CD14-positive monocyte (primary cell): ENCODE measurements at regions not wholly inside any gene's neighbourhood (a gene's known extent, or its start where the extent isn't known, plus 50 kb on each side); places are given as distances from the start of the nearest gene placed in this dataset.

ENCODE experiments used
- DNase-seq, 3 donors: peaks; one replicate each; pipeline ENCODE4 v3.0.0-alpha.2; 2011 to 2022
- H2AFZ ChIP-seq: 2 replicates; pipeline ENCODE4 v1.6.0; 2012; ENCODE audit warnings: mild to moderate bottlenecking, low read depth, low read length, inconsistent platforms; ENCODE audit not compliant: insufficient read depth, poor library complexity, severe bottlenecking
- H3K27ac ChIP-seq, 2 donors: 1 replicate in 1 of 2; 2 replicates in 1 of 2; pipeline ENCODE4 v1.5.1; 2012 to 2013; ENCODE audit warnings: low read length in 2 of 2, control low read depth in 1 of 2, inconsistent platforms in 1 of 2, low read depth in 1 of 2, mild to moderate bottlenecking in 1 of 2
- H3K27me3 ChIP-seq, 2 donors: one replicate each; pipeline versions ENCODE4 v1.6.0 to v1.6.1; 2011 to 2013; ENCODE audit warnings: low read length in 2 of 2; ENCODE audit not compliant: control insufficient read depth in 2 of 2, insufficient read depth in 2 of 2
- H3K36me3 ChIP-seq, 2 donors: replicated peaks in 1 of 2; 1 replicate in 1 of 2; 2 replicates in 1 of 2; pipeline versions ENCODE4 v1.5.1 to v1.6.1; 2012 to 2013; ENCODE audit warnings: low read length in 2 of 2, control low read depth in 1 of 2, inconsistent platforms in 1 of 2, mild to moderate bottlenecking in 1 of 2; ENCODE audit not compliant: insufficient read depth in 2 of 2, control insufficient read depth in 1 of 2
- H3K4me1 ChIP-seq, 2 donors: 1 replicate in 1 of 2; 2 replicates in 1 of 2; pipeline versions ENCODE4 v1.5.1 to v1.6.1; 2012 to 2013; ENCODE audit warnings: low read length in 2 of 2, control low read depth in 1 of 2, inconsistent platforms in 1 of 2, mild to moderate bottlenecking in 1 of 2, moderate library complexity in 1 of 2; ENCODE audit not compliant: insufficient read depth in 2 of 2, control insufficient read depth in 1 of 2
- H3K4me2 ChIP-seq: replicated peaks from 2 replicates; pipeline ENCODE3; 2012; ENCODE audit warnings: low read length, moderate library complexity, mild to moderate bottlenecking; ENCODE audit not compliant: poor library complexity, severe bottlenecking; ENCODE audit errors: extremely low read depth
- H3K4me3 ChIP-seq, 3 experiments: fragments of 200-600 bp in 1 of 3; sonication (generic) in 1 of 3; replicated peaks in 1 of 3; 1 replicate in 2 of 3; 2 replicates in 1 of 3; pipeline ENCODE4 v1.5.1; 2011 to 2013; ENCODE audit warnings: low read length in 3 of 3, mild to moderate bottlenecking in 3 of 3, control low read depth in 2 of 3, low read depth in 2 of 3, inconsistent platforms in 1 of 3, moderate library complexity in 1 of 3
- H3K79me2 ChIP-seq: 2 replicates; pipeline ENCODE4 v1.6.0; 2012; ENCODE audit warnings: mild to moderate bottlenecking, control low read depth, inconsistent platforms, low read length, moderate library complexity; ENCODE audit not compliant: insufficient read depth
- H3K9ac ChIP-seq: 2 replicates; pipeline ENCODE4 v1.6.0; 2017; ENCODE audit warnings: low read length, mild to moderate bottlenecking; ENCODE audit not compliant: insufficient read depth, poor library complexity, severe bottlenecking
- H3K9me3 ChIP-seq, 2 donors: replicated peaks in 1 of 2; 1 replicate in 1 of 2; 2 replicates in 1 of 2; pipeline versions ENCODE4 v1.5.1 to v1.6.1; 2012 to 2013; ENCODE audit warnings: low read length in 2 of 2, control low read depth in 1 of 2; ENCODE audit not compliant: control insufficient read depth in 1 of 2, insufficient read depth in 1 of 2
- H4K20me1 ChIP-seq: 2 replicates; pipeline ENCODE4 v1.6.0; 2012; ENCODE audit warnings: mild to moderate bottlenecking, low read length, control low read depth, moderate library complexity; ENCODE audit not compliant: insufficient read depth
- H3K27ac Mint-ChIP-seq, 7 donors: one replicate each; pipeline ENCODE4 v1.8.0; 2020; ENCODE audit warnings: mild to moderate bottlenecking in 7 of 7, mixed read lengths in 7 of 7, moderate library complexity in 6 of 7, inconsistent platforms in 2 of 7
- H3K27me3 Mint-ChIP-seq, 3 donors: one replicate each; pipeline ENCODE4 v1.8.0; 2021 to 2022; ENCODE audit warnings: low read depth in 3 of 3, mild to moderate bottlenecking in 3 of 3, mixed read lengths in 3 of 3, moderate library complexity in 3 of 3, inconsistent platforms in 1 of 3
- H3K36me3 Mint-ChIP-seq, 2 donors: one replicate each; pipeline ENCODE4 v1.8.0; 2020; ENCODE audit warnings: mixed read lengths in 2 of 2, inconsistent platforms in 1 of 2, mild to moderate bottlenecking in 1 of 2
- H3K4me1 Mint-ChIP-seq: one replicate; pipeline ENCODE4 v1.8.0; 2020; ENCODE audit warnings: mild to moderate bottlenecking, mixed read lengths
- H3K4me3 Mint-ChIP-seq, 2 donors: one replicate each; pipeline ENCODE4 v1.8.0; 2020; ENCODE audit warnings: mild to moderate bottlenecking in 2 of 2, mixed read lengths in 2 of 2, moderate library complexity in 1 of 2
- H3K9me3 Mint-ChIP-seq, 7 donors: one replicate each; pipeline ENCODE4 v1.8.0; 2020 to 2022; ENCODE audit warnings: mixed read lengths in 7 of 7, mild to moderate bottlenecking in 6 of 7, moderate library complexity in 6 of 7, inconsistent platforms in 2 of 7
- CTCF ChIP-seq: fragments of 200-600 bp; IDR thresholded peaks from one replicate; pipeline ENCODE4 v1.8.0; 2022; ENCODE audit warnings: antibody characterized with exemption, mild to moderate bottlenecking
- WGBS: methylation state at CpG from one replicate; pipeline ENCODE4 v1.1.5; 2013; ENCODE audit warnings: missing lambda C conversion rate; ENCODE audit not compliant: insufficient coverage; 5-methylcytosine and 5-hydroxymethylcytosine counted together
- intact Hi-C, 2 donors: fragments of 100-400 bp; cut with micrococcal nuclease; formaldehyde crosslinking; loops; one replicate each; pipeline versions ENCODE4 v1.15.0 to v1.15.1; 2023

- no peak overlapping the region for H3K9ac ChIP-seq
- Mint-ChIP-seq H3K27me3 (no peaks in the 10 kb centered on the region), H3K4me1 (no peaks in the 10 kb centered on the region), H3K4me3 (no peak overlapping the region), H3K27ac (no peak overlapping the region), H3K36me3 (no peaks in the 10 kb centered on the region), H3K9me3 (peaks cover 2 to 21% (median 7%) of the 10 kb centered on the region in 7 donors)
- no peaks in the 10 kb centered on the region for H4K20me1 ChIP-seq
- H3K27me3 ChIP-seq = no peaks in the 10 kb centered on the region
- H3K36me3 ChIP-seq = no peaks in the 10 kb centered on the region
- no peak overlapping the region for H3K4me3 ChIP-seq
- H3K79me2 ChIP-seq = no peaks in the 10 kb centered on the region
- no peaks in the 10 kb centered on the region for H3K4me1 ChIP-seq
- H3K4me2 ChIP-seq = no peak overlapping the region
- H2AFZ ChIP-seq = no peak overlapping the region
- DNase-seq = no peak
- TF ChIP-seq CTCF = no peak
- intact Hi-C loops = no loop called here
- H3K27ac ChIP-seq = no peak overlapping the region
- H3K9me3 ChIP-seq = peaks cover 8 to 24% of the 10 kb centered on the region in 2 donors
Measured at GRCh38 chr21:16755061-16755460, 757.8 kb upstream of the CXADR start.

- WGBS = 57% methylated on average over 1 of the region's 2 CpGs
- Histone ChIP-seq H2AFZ (no peak overlapping the region), H3K27ac (no peak overlapping the region), H4K20me1 (no peaks in the 10 kb centered on the region), H3K9ac (no peak overlapping the region), H3K36me3 (no peaks in the 10 kb centered on the region), H3K27me3 (no peaks in the 10 kb centered on the region), H3K4me2 (no peak overlapping the region), H3K4me3 (no peak overlapping the region), H3K9me3 (peaks cover 0 to 5% of the 10 kb centered on the region in 2 donors), H3K79me2 (no peaks in the 10 kb centered on the region), H3K4me1 (no peaks in the 10 kb centered on the region)
- Mint-ChIP-seq H3K9me3 (peaks cover 0 to 3% (median 2%) of the 10 kb centered on the region in 7 donors), H3K27ac (no peak overlapping the region), H3K4me3 (no peak overlapping the region), H3K4me1 (no peaks in the 10 kb centered on the region), H3K27me3 (no peaks in the 10 kb centered on the region), H3K36me3 (no peaks in the 10 kb centered on the region)
- intact Hi-C loops = no loop called here
- DNase-seq = no peak
- TF ChIP-seq CTCF = no peak
Measured at GRCh38 chr21:16767201-16767600, 745.6 kb upstream of the CXADR start.
